Gastroesophageal sphincter (tissue), 3 donors: ENCODE measurements at regions not wholly inside any gene's neighbourhood (a gene's known extent, or its start where the extent isn't known, plus 50 kb on each side); places are given as distances from the start of the nearest gene placed in this dataset.

Experiments
- EP300 ChIP-seq: sonication (generic); formaldehyde crosslinking; IDR thresholded peaks from one replicate; pipeline ENCODE4 v1.6.1; 2017; ENCODE audit warnings: antibody characterized with exemption, mild to moderate bottlenecking
- POLR2A ChIP-seq, 2 donors: fragments of 450-650 bp; IDR thresholded peaks; one replicate each; pipeline ENCODE4 v1.6.1; 2017; ENCODE audit warnings: antibody characterized with exemption in 2 of 2, mild to moderate bottlenecking in 2 of 2, moderate library complexity in 1 of 2
- POLR2AphosphoS5 ChIP-seq: sonication (generic); formaldehyde crosslinking; IDR thresholded peaks from one replicate; pipeline ENCODE4 v1.6.1; 2017; ENCODE audit warnings: antibody characterized with exemption
- TF ChIP-seq, protein P1 (sequence below), 4 experiments: fragments of 200-600 bp in 2 of 4; fragments of 450-650 bp in 2 of 4; sonication (generic) in 1 of 4; IDR thresholded peaks; one replicate each; pipeline ENCODE4 v1.5.1; 2017 to 2019; ENCODE audit warnings: antibody characterized with exemption in 4 of 4, mild to moderate bottlenecking in 2 of 4, moderate library complexity in 2 of 4

DNA sequence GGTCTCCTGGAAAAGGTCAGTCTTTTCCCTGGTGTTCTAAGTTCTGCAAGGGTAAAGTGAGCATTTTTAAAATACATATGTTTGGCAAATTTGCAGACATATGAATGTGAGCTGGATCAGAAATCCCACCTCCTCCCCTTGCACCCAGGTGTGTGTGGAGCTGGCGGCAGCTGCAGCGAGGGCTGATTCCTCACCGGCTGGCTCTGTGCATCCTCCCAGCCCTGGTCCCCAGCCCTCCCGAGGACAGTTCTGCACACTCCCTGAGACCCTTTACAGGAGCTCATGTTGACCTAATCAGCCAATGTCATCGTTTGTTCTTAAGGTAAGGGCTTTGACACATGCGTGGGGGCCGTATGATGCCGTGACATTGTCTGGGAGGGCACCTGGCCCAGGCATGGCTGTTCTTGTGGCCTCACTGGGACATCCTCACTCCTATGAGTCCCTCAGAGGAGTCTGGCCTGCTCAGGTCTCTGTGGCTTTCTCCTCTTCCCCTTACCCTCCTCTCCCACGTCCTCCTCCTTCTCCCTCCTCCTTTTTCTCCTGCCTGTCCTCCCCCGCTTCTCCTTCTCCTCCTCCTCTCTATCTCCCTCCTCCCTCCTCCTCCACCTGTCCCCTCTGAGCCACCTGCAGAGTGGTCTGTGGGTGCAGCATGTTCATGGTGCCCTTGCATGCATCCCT is 289.2 kb upstream of the SFSWAP start:
- TF ChIP-seq, protein P1, sequence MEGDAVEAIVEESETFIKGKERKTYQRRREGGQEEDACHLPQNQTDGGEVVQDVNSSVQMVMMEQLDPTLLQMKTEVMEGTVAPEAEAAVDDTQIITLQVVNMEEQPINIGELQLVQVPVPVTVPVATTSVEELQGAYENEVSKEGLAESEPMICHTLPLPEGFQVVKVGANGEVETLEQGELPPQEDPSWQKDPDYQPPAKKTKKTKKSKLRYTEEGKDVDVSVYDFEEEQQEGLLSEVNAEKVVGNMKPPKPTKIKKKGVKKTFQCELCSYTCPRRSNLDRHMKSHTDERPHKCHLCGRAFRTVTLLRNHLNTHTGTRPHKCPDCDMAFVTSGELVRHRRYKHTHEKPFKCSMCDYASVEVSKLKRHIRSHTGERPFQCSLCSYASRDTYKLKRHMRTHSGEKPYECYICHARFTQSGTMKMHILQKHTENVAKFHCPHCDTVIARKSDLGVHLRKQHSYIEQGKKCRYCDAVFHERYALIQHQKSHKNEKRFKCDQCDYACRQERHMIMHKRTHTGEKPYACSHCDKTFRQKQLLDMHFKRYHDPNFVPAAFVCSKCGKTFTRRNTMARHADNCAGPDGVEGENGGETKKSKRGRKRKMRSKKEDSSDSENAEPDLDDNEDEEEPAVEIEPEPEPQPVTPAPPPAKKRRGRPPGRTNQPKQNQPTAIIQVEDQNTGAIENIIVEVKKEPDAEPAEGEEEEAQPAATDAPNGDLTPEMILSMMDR (IDR thresholded peaks at IDR 0.05), result no peak
- TF ChIP-seq POLR2A (IDR thresholded peaks at IDR 0.05) (no peak), POLR2AphosphoS5 (no peak), EP300 (no peak)
